Neural cell (in vitro differentiated cells): ENCODE measurements at regions not wholly inside any gene's neighbourhood (a gene's known extent, or its start where the extent isn't known, plus 50 kb on each side); places are given as distances from the start of the nearest gene placed in this dataset.

Experiments
- H2AFZ ChIP-seq: fragments of 200-600, 300-800 bp; sonication (generic), shearing (Covaris generic); 2 replicates; pipeline ENCODE4 v1.6.0; 2014; ENCODE audit warnings: low read depth, mild to moderate bottlenecking, antibody characterized with exemption, low read length, moderate library complexity
- H3F3A ChIP-seq: fragments of 200-600 bp; shearing (Covaris generic); 2 replicates; pipeline ENCODE4 v1.6.1; 2016; ENCODE audit warnings: mild to moderate bottlenecking, moderate library complexity, mixed read lengths, antibody characterized with exemption, low read length; ENCODE audit not compliant: insufficient read depth, poor library complexity, severe bottlenecking
- H3K27ac ChIP-seq: fragments of 200-600, 300-800 bp; sonication (generic), shearing (Covaris generic); 2 replicates; pipeline ENCODE4 v1.5.1; 2014; ENCODE audit warnings: mild to moderate bottlenecking, low read length, moderate library complexity
- H3K27me3 ChIP-seq: fragments of 300-800, 200-600 bp; sonication (generic), shearing (Covaris generic); 2 replicates; pipeline ENCODE4 v1.6.0; 2014; ENCODE audit warnings: mild to moderate bottlenecking, low read depth, low read length, moderate library complexity; ENCODE audit not compliant: insufficient read depth
- H3K36me3 ChIP-seq: fragments of 300-800, 200-600 bp; sonication (generic), shearing (Covaris generic); 2 replicates; pipeline ENCODE4 v1.5.1; 2014; ENCODE audit warnings: mild to moderate bottlenecking, antibody characterized with exemption, low read length, moderate library complexity; ENCODE audit not compliant: insufficient read depth
- H3K4me2 ChIP-seq: fragments of 300-800, 200-600 bp; sonication (generic), shearing (Covaris generic); 2 replicates; pipeline ENCODE4 v1.6.0; 2014; ENCODE audit warnings: mild to moderate bottlenecking, low read length
- H3K4me3 ChIP-seq: fragments of 300-800, 200-600 bp; sonication (generic), shearing (Covaris generic); 2 replicates; pipeline ENCODE4 v1.5.1; 2014; ENCODE audit warnings: mild to moderate bottlenecking, low read length, moderate library complexity
- H3K79me2 ChIP-seq: fragments of 200-600 bp; shearing (Covaris generic); replicated peaks from 2 replicates; pipeline ENCODE4 v1.6.0; 2014; ENCODE audit warnings: mild to moderate bottlenecking, low read length, moderate library complexity; ENCODE audit not compliant: insufficient read depth
- H3K9ac ChIP-seq: fragments of 300-800, 200-600 bp; sonication (generic), shearing (Covaris generic); 2 replicates; pipeline ENCODE4 v1.6.1; 2016; ENCODE audit warnings: mild to moderate bottlenecking, low read length, mixed read lengths
- H3K9me2 ChIP-seq: fragments of 200-600 bp; shearing (Covaris generic); 2 replicates; pipeline ENCODE4 v1.6.1; 2016; ENCODE audit warnings: mild to moderate bottlenecking, low read length, mixed read lengths; ENCODE audit not compliant: insufficient read depth
- H3K9me3 ChIP-seq: fragments of 200-600, 300-800 bp; sonication (generic), shearing (Covaris generic); 2 replicates; pipeline ENCODE4 v1.6.1; 2016; ENCODE audit warnings: mild to moderate bottlenecking, mixed run types, low read length, moderate library complexity, mixed read lengths
- H4K20me1 ChIP-seq: fragments of 200-600 bp; shearing (Covaris generic); 2 replicates; pipeline ENCODE4 v1.6.1; 2016; ENCODE audit warnings: mild to moderate bottlenecking, mixed run types; ENCODE audit not compliant: insufficient read depth
- EP300 ChIP-seq: fragments of 450-650 bp; conservative IDR thresholded peaks from 2 replicates; pipeline ENCODE4 v1.6.1; 2014; ENCODE audit warnings: antibody characterized with exemption, mild to moderate bottlenecking, moderate library complexity; ENCODE audit not compliant: poor library complexity, severe bottlenecking
- EZH2 ChIP-seq: fragments of 200-600, 300-800 bp; shearing (Covaris generic), sonication (generic); IDR thresholded peaks from 2 replicates; pipeline ENCODE4 v1.6.1; 2014; ENCODE audit warnings: antibody characterized with exemption, low read length, borderline replicate concordance, mild to moderate bottlenecking; ENCODE audit not compliant: insufficient read depth, poor library complexity, severe bottlenecking
- MXI1 ChIP-seq: fragments of 450-650 bp; conservative IDR thresholded peaks from 2 replicates; pipeline ENCODE4 v1.6.1; 2014; ENCODE audit warnings: antibody characterized with exemption, mild to moderate bottlenecking; ENCODE audit not compliant: poor library complexity, severe bottlenecking
- POLR2AphosphoS5 ChIP-seq: IDR thresholded peaks from 2 replicates; pipeline ENCODE4 v1.6.1; 2012
- RAD21 ChIP-seq: fragments of 450-650 bp; conservative IDR thresholded peaks from 2 replicates; pipeline ENCODE4 v1.6.1; 2014; ENCODE audit warnings: antibody characterized with exemption, mild to moderate bottlenecking, moderate library complexity
- SMC3 ChIP-seq: fragments of 450-650 bp; conservative IDR thresholded peaks from 2 replicates; pipeline ENCODE4 v1.6.1; 2014; ENCODE audit warnings: antibody characterized with exemption, mild to moderate bottlenecking, moderate library complexity; ENCODE audit not compliant: poor library complexity
- TAF1 ChIP-seq: IDR thresholded peaks from 2 replicates; pipeline ENCODE4 v1.6.1; 2012; ENCODE audit warnings: low read depth
- TF ChIP-seq, protein P1 (sequence below): fragments of 450-650 bp; IDR thresholded peaks from 2 replicates; pipeline ENCODE4 v1.5.1; 2014; ENCODE audit warnings: antibody characterized with exemption, mild to moderate bottlenecking, moderate library complexity; ENCODE audit not compliant: poor library complexity, severe bottlenecking
- TF ChIP-seq, protein P2 (sequence below): IDR thresholded peaks from 2 replicates; pipeline ENCODE4 v1.6.1; 2012; ENCODE audit warnings: borderline replicate concordance

DNA sequence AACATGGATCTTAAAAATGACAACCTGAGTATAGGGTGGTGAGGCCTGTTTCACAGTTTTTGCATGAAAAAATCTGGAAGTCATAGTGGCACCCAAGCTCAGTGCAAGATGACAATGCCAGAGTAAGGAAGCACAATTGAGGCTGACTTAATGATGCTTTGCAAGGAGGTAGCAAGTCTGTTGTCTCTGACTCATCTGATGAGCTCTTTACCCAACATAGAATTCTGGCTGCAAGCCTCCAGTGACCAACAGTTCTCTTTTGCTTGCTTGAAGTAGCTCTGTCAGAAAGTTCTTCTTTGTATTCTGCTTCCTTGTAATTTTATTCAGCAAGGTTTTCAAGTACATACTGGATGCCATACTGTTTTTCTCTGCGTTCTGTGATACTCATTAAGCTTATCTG is 117.1 kb downstream of the FOXD2 start:
- no peaks in the 10 kb centered on the region for H3K9me2 ChIP-seq
- H3K79me2 ChIP-seq: no peaks in the 10 kb centered on the region
- no peaks in the 10 kb centered on the region for H3K9me3 ChIP-seq
- no peaks in the 10 kb centered on the region for H3K36me3 ChIP-seq
- no peak overlapping the region for H3K4me2 ChIP-seq
- H3K4me3 ChIP-seq: no peak overlapping the region
- H4K20me1 ChIP-seq: no peaks in the 10 kb centered on the region
- H2AFZ ChIP-seq: no peak overlapping the region
- no peaks in the 10 kb centered on the region for H3F3A ChIP-seq
- H3K9ac ChIP-seq: no peak overlapping the region
- H3K27me3 ChIP-seq: no peaks in the 10 kb centered on the region
- H3K27ac ChIP-seq: no peak overlapping the region
- TF ChIP-seq, protein P1, sequence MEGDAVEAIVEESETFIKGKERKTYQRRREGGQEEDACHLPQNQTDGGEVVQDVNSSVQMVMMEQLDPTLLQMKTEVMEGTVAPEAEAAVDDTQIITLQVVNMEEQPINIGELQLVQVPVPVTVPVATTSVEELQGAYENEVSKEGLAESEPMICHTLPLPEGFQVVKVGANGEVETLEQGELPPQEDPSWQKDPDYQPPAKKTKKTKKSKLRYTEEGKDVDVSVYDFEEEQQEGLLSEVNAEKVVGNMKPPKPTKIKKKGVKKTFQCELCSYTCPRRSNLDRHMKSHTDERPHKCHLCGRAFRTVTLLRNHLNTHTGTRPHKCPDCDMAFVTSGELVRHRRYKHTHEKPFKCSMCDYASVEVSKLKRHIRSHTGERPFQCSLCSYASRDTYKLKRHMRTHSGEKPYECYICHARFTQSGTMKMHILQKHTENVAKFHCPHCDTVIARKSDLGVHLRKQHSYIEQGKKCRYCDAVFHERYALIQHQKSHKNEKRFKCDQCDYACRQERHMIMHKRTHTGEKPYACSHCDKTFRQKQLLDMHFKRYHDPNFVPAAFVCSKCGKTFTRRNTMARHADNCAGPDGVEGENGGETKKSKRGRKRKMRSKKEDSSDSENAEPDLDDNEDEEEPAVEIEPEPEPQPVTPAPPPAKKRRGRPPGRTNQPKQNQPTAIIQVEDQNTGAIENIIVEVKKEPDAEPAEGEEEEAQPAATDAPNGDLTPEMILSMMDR: no peak
- TF ChIP-seq TAF1 (no peak), MXI1 (no peak), POLR2AphosphoS5 (no peak), RAD21 (no peak), EP300 (no peak), EZH2 (no peak), SMC3 (no peak)
- TF ChIP-seq, protein P2, sequence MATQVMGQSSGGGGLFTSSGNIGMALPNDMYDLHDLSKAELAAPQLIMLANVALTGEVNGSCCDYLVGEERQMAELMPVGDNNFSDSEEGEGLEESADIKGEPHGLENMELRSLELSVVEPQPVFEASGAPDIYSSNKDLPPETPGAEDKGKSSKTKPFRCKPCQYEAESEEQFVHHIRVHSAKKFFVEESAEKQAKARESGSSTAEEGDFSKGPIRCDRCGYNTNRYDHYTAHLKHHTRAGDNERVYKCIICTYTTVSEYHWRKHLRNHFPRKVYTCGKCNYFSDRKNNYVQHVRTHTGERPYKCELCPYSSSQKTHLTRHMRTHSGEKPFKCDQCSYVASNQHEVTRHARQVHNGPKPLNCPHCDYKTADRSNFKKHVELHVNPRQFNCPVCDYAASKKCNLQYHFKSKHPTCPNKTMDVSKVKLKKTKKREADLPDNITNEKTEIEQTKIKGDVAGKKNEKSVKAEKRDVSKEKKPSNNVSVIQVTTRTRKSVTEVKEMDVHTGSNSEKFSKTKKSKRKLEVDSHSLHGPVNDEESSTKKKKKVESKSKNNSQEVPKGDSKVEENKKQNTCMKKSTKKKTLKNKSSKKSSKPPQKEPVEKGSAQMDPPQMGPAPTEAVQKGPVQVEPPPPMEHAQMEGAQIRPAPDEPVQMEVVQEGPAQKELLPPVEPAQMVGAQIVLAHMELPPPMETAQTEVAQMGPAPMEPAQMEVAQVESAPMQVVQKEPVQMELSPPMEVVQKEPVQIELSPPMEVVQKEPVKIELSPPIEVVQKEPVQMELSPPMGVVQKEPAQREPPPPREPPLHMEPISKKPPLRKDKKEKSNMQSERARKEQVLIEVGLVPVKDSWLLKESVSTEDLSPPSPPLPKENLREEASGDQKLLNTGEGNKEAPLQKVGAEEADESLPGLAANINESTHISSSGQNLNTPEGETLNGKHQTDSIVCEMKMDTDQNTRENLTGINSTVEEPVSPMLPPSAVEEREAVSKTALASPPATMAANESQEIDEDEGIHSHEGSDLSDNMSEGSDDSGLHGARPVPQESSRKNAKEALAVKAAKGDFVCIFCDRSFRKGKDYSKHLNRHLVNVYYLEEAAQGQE: no peak

DNA sequence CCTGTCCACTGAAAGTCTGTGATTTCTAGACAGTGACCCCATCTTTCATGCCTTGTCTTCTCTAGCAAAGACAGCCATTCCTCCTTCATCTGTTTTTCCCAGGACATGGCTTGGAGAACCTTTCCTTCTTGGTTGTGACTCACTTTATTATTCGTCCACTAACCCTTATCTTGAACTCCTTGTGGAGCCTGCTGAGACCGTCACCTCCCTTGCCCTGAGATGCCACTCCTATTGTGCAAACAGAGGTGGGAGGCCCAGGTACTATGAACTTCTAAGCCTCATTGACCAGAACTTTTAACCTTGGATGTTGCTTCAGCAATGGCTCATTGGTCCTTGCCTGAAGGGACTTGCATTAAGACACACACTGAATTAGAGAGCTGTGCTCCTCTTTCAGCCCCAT is 117.5 kb downstream of the FOXD2 start:
- Histone ChIP-seq H2AFZ (no peak overlapping the region), H3K9ac (no peak overlapping the region), H3K27ac (no peak overlapping the region), H3K9me3 (no peaks in the 10 kb centered on the region), H3K4me2 (no peak overlapping the region), H3K9me2 (no peaks in the 10 kb centered on the region), H3K79me2 (no peaks in the 10 kb centered on the region), H3K36me3 (no peaks in the 10 kb centered on the region), H3K4me3 (no peak overlapping the region), H3F3A (no peaks in the 10 kb centered on the region), H4K20me1 (no peaks in the 10 kb centered on the region), H3K27me3 (no peaks in the 10 kb centered on the region)
- TF ChIP-seq, protein P1: no peak
